ENCODE measurements at regions not wholly inside any gene's neighbourhood (a gene's known extent, or its start where the extent isn't known, plus 50 kb on each side); places are given as distances from the start of the nearest gene placed in this dataset.

- Mint-ChIP-seq H3K36me3 (ENCODE audit: low read depth) (no peaks in the 10 kb centered on the region), H3K9me3 (no peaks in the 10 kb centered on the region), H3K27ac (no peak overlapping the region), H3K4me3 (no peak overlapping the region), H3K4me1 (no peaks in the 10 kb centered on the region), H3K27me3 (no peaks in the 10 kb centered on the region)
- intact Hi-C loops (cut with micrococcal nuclease), result no loop called here
- ChIA-PET CTCF (no interaction called here), POLR2A (no interaction called here)
- DNase-seq (no peak), ATAC-seq (ENCODE audit: low read depth) (no peak)
- no peak for TF ChIP-seq CTCF (IDR thresholded peaks at IDR 0.05)
Observed at GRCh38 chr4:156173486-156173885, 219.8 kb upstream of the CTSO start.

GRCh38 chr4:156169861-156170260 lies 216.2 kb upstream of the CTSO start:
- DNase-seq (no peak), ATAC-seq (ENCODE audit: low read depth) (no peak)
- Mint-ChIP-seq H3K27ac (no peak overlapping the region), H3K4me1 (no peaks in the 10 kb centered on the region), H3K36me3 (ENCODE audit: low read depth) (no peaks in the 10 kb centered on the region), H3K9me3 (no peaks in the 10 kb centered on the region), H3K27me3 (no peaks in the 10 kb centered on the region), H3K4me3 (no peak overlapping the region)
- POLR2A ChIA-PET, result no interaction called here
- intact Hi-C loops (cut with micrococcal nuclease), result no loop called here
- CTCF ChIA-PET, result no interaction called here
- TF ChIP-seq CTCF (IDR thresholded peaks at IDR 0.05), result no peak

- Mint-ChIP-seq H3K36me3 (ENCODE audit: low read depth) (no peaks in the 10 kb centered on the region), H3K9me3 (no peaks in the 10 kb centered on the region), H3K4me3 (no peak overlapping the region), H3K27me3 (no peaks in the 10 kb centered on the region), H3K27ac (no peak overlapping the region), H3K4me1 (no peaks in the 10 kb centered on the region)
- ATAC-seq (ENCODE audit: low read depth) (no peak), DNase-seq (no peak)
- TF ChIP-seq CTCF (IDR thresholded peaks at IDR 0.05), result no peak
- ChIA-PET CTCF (no interaction called here), POLR2A (no interaction called here)
- intact Hi-C loops (cut with micrococcal nuclease), result no loop called here
Observed at GRCh38 chr4:156169011-156169410, 215.3 kb upstream of the CTSO start.

- intact Hi-C loops (cut with micrococcal nuclease), result no loop called here
- ATAC-seq (ENCODE audit: low read depth), result no peak
- no peak for TF ChIP-seq CTCF (IDR thresholded peaks at IDR 0.05)
- no peaks in the 10 kb centered on the region for H3K27me3 Mint-ChIP-seq
- ChIA-PET CTCF (no interaction called here), POLR2A (no interaction called here)
- H3K27ac Mint-ChIP-seq, result no peak overlapping the region
- H3K9me3 Mint-ChIP-seq, result no peaks in the 10 kb centered on the region
- no peak for DNase-seq
- H3K36me3 Mint-ChIP-seq (ENCODE audit: low read depth), result no peaks in the 10 kb centered on the region
- H3K4me3 Mint-ChIP-seq, result no peak overlapping the region
- H3K4me1 Mint-ChIP-seq, result no peaks in the 10 kb centered on the region
Observed at GRCh38 chr4:156168288-156168687, 214.6 kb upstream of the CTSO start.

GRCh38 chr4:156158747-156159146 lies 205.1 kb upstream of the CTSO start:
- TF ChIP-seq CTCF (IDR thresholded peaks at IDR 0.05), result no peak
- intact Hi-C loops (cut with micrococcal nuclease), result no loop called here
- H3K27me3 Mint-ChIP-seq, result no peaks in the 10 kb centered on the region
- no peaks in the 10 kb centered on the region for H3K36me3 Mint-ChIP-seq (ENCODE audit: low read depth)
- ATAC-seq (ENCODE audit: low read depth), result no peak
- H3K27ac Mint-ChIP-seq, result no peak overlapping the region
- H3K9me3 Mint-ChIP-seq, result no peaks in the 10 kb centered on the region
- H3K4me1 Mint-ChIP-seq, result no peaks in the 10 kb centered on the region
- DNase-seq, result no peak
- ChIA-PET CTCF (no interaction called here), POLR2A (no interaction called here)
- H3K4me3 Mint-ChIP-seq, result no peak overlapping the region

Measured in activated B cell treated with CpG ODN at 0.5 μM for 24 hours (primary cell).